Endothelial cell of umbilical vein (primary cell): ENCODE measurements at regions not wholly inside any gene's neighbourhood (a gene's known extent, or its start where the extent isn't known, plus 50 kb on each side); places are given as distances from the start of the nearest gene placed in this dataset.

Experiments used
- BruUV-seq: library from RNA; stranded (reverse); fragments of 400-500 nt; replicated peaks from 2 replicates; lab custom pipeline; 2021; lab: Mats Ljungman, UMichigan
- CTCF ChIA-PET: fragments of 300-600, 350-600 bp; sonication (Branson Sonifier 250); formaldehyde crosslinking; loops from one replicate; lab custom pipeline; 2021; ENCODE audit warnings: antibody characterized with exemption, inconsistent platforms; lab: Charles Lee
- POLR2A ChIA-PET: fragments of 300-600, 350-600 bp; sonication (Branson Sonifier 250); formaldehyde crosslinking; loops from one replicate; lab custom pipeline; 2021; ENCODE audit warnings: antibody characterized with exemption, inconsistent platforms; lab: Charles Lee
- DNase-seq: peaks from one replicate; pipeline ENCODE4 v3.0.0-alpha.2; 2011; ENCODE audit warnings: low read depth, low spot score
- FAIRE-seq: peaks from 2 replicates; lab custom pipeline; 2011; peaks lifted over from hg19 to GRCh38; lab: Jason Lieb, UNC
- H2AFZ ChIP-seq: 2 replicates; pipeline ENCODE4 v1.6.0; 2012; ENCODE audit warnings: low read depth, low read length, control low read depth, inconsistent platforms
- H3K27ac ChIP-seq: 2 replicates; pipeline ENCODE4 v1.5.1; 2011; ENCODE audit warnings: low read depth, mild to moderate bottlenecking, control low read depth, low read length, moderate library complexity; ENCODE audit not compliant: insufficient read depth
- H3K27me3 ChIP-seq, 2 experiments: 2 replicates each; pipeline versions ENCODE4 v1.6.0 to v1.6.1; 2011; ENCODE audit warnings: low read length in 2 of 2, mixed read lengths in 1 of 2; ENCODE audit not compliant: control insufficient read depth in 2 of 2, insufficient read depth in 2 of 2
- H3K36me3 ChIP-seq, 2 experiments: 2 replicates in 1 of 2; 3 replicates in 1 of 2; pipeline ENCODE4 v1.5.1; 2011; ENCODE audit warnings: low read length in 2 of 2, mild to moderate bottlenecking in 1 of 2, moderate library complexity in 1 of 2; ENCODE audit not compliant: control insufficient read depth in 2 of 2, insufficient read depth in 2 of 2; ENCODE audit errors: extremely low read depth in 1 of 2
- H3K4me1 ChIP-seq: 3 replicates; pipeline ENCODE4 v1.5.1; 2011; ENCODE audit warnings: mild to moderate bottlenecking, low read length; ENCODE audit not compliant: control insufficient read depth, insufficient read depth; ENCODE audit errors: extremely low read depth
- H3K4me2 ChIP-seq: 2 replicates; pipeline ENCODE4 v1.6.1; 2011; ENCODE audit warnings: low read length, control low read depth, mixed read lengths; ENCODE audit not compliant: insufficient read depth
- H3K4me3 ChIP-seq, 3 experiments: fragments of 200-600 bp in 1 of 3; sonication (generic), shearing (Covaris generic) in 1 of 3; replicated peaks in 1 of 3; 2 replicates each; pipeline ENCODE4 v1.5.1; 2011 to 2016; ENCODE audit warnings: control low read depth in 3 of 3, low read length in 3 of 3, mild to moderate bottlenecking in 2 of 3, inconsistent platforms in 1 of 3, low read depth in 1 of 3, moderate library complexity in 1 of 3; ENCODE audit not compliant: insufficient read depth in 1 of 3
- H3K79me2 ChIP-seq: 2 replicates; pipeline ENCODE4 v1.6.0; 2012; ENCODE audit warnings: low read length, inconsistent platforms; ENCODE audit not compliant: control insufficient read depth, insufficient read depth
- H3K9ac ChIP-seq: replicated peaks from 2 replicates; pipeline ENCODE3; 2011; ENCODE audit warnings: low read length, control low read depth; ENCODE audit not compliant: insufficient read depth; ENCODE audit errors: extremely low read depth
- H3K9me1 ChIP-seq: replicated peaks from 3 replicates; pipeline ENCODE4 v1.6.0; 2011; ENCODE audit warnings: mild to moderate bottlenecking, low read length; ENCODE audit not compliant: control insufficient read depth, insufficient read depth; ENCODE audit errors: extremely low read depth
- H3K9me3 ChIP-seq: replicated peaks from 2 replicates; pipeline ENCODE4 v1.5.1; 2012; ENCODE audit warnings: low read length, inconsistent platforms; ENCODE audit not compliant: control insufficient read depth, insufficient read depth
- H4K20me1 ChIP-seq: replicated peaks from 2 replicates; pipeline ENCODE3; 2011; ENCODE audit warnings: mild to moderate bottlenecking, low read length; ENCODE audit not compliant: control insufficient read depth, insufficient read depth; ENCODE audit errors: extremely low read depth
- CTCF ChIP-seq, 2 donors: IDR thresholded peaks; 1 replicate in 1 of 2; 2 replicates in 1 of 2; pipeline ENCODE4 v1.5.1; 2011; ENCODE audit warnings: low read length in 2 of 2, mild to moderate bottlenecking in 2 of 2, moderate library complexity in 2 of 2, control low read depth in 1 of 2, inconsistent platforms in 1 of 2, low read depth in 1 of 2; ENCODE audit not compliant: insufficient read depth in 1 of 2; ENCODE audit errors: extremely low read depth in 1 of 2
- EZH2 ChIP-seq: IDR thresholded peaks from 2 replicates; pipeline ENCODE4 v1.6.1; 2012; ENCODE audit warnings: borderline replicate concordance, low read depth, mild to moderate bottlenecking, moderate library complexity, low read length, inconsistent platforms; ENCODE audit not compliant: severe bottlenecking
- FOS ChIP-seq: IDR thresholded peaks from 2 replicates; pipeline ENCODE4 v1.6.1; 2011; ENCODE audit warnings: mild to moderate bottlenecking, low read length, moderate library complexity, borderline replicate concordance; ENCODE audit not compliant: insufficient read depth
- GATA2 ChIP-seq: IDR thresholded peaks from 2 replicates; pipeline ENCODE4 v1.7.0; 2011; ENCODE audit warnings: low read depth, mild to moderate bottlenecking, moderate library complexity, mixed read lengths, low read length; ENCODE audit not compliant: insufficient read length, insufficient read depth
- JUN ChIP-seq: IDR thresholded peaks from 2 replicates; pipeline ENCODE4 v1.6.1; 2011; ENCODE audit warnings: borderline replicate concordance, low read depth; ENCODE audit not compliant: insufficient read length, insufficient read depth
- MAX ChIP-seq: IDR thresholded peaks from 2 replicates; pipeline ENCODE4 v1.6.1; 2011; ENCODE audit not compliant: insufficient read depth, insufficient read length
- MYC ChIP-seq: IDR thresholded peaks from one replicate; pipeline ENCODE4 v1.6.1; 2011; ENCODE audit warnings: mild to moderate bottlenecking, low read depth, low read length
- POLR2A ChIP-seq: IDR thresholded peaks from 2 replicates; pipeline ENCODE4 v1.6.1; 2012; ENCODE audit warnings: low read depth, mild to moderate bottlenecking, control low read depth, low read length
- POLR2AphosphoS5 ChIP-seq: IDR thresholded peaks from 2 replicates; pipeline ENCODE4 v1.6.1; 2012; ENCODE audit warnings: low read depth, mild to moderate bottlenecking, control low read depth, low read length, moderate library complexity; ENCODE audit not compliant: insufficient read depth
- dilution Hi-C: fragments of 300-500 bp; cut with MboI; formaldehyde crosslinking; loops from one replicate; pipeline ENCODE4 v1.15.0; 2019; ENCODE audit warnings: low sequenced_read_pairs; ENCODE audit not compliant: extremely low pct_ligation_motif_present
- intact Hi-C: fragments of 100-400 bp; cut with micrococcal nuclease; formaldehyde crosslinking; loops from one replicate; pipeline ENCODE4 v1.10.0; 2022

DNA sequence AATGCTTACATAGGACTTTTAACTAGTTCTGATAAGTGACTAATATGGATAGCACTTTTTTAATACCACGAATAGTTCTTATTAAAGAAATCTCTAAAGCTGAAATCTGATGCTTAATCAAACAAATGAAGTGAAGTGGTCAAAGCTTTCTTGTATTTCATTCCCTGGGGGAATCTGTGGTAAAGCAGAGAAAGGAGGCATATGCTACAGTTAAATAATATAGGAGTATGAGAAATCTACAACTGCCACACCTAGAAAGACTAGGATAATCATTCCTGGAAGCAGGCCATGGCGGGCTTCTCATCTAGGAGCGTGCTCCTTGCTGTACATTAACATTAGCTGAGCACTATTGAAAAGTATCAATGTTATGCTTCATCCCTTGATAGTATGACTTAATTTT lies 835.7 kb downstream of the OTOL1 start:
- dilution Hi-C loops = no loop called here
- Histone ChIP-seq H3K4me2 (no peak overlapping the region), H3K4me3 (no peak overlapping the region), H3K27ac (no peak overlapping the region), H3K36me3 (no peaks in the 10 kb centered on the region), H2AFZ (no peak overlapping the region), H3K9me1 (no peaks in the 10 kb centered on the region), H3K9ac (no peak overlapping the region), H3K9me3 (peaks cover 2% of the 10 kb centered on the region), H3K27me3 (no peaks in the 10 kb centered on the region), H3K79me2 (no peaks in the 10 kb centered on the region), H3K4me1 (no peaks in the 10 kb centered on the region), H4K20me1 (no peaks in the 10 kb centered on the region)
- BruUV-seq = no TSS peak
- no peak for FAIRE-seq
- POLR2A ChIA-PET = no interaction called here
- intact Hi-C loops = no loop called here
- TF ChIP-seq FOS = no peak
- no peak for TF ChIP-seq EZH2
- no peak for DNase-seq
- CTCF ChIA-PET = no interaction called here

- no TSS peak for BruUV-seq
- Histone ChIP-seq H3K79me2 (no peaks in the 10 kb centered on the region), H3K9ac (no peak overlapping the region), H3K36me3 (no peaks in the 10 kb centered on the region), H3K9me1 (no peaks in the 10 kb centered on the region), H2AFZ (no peak overlapping the region), H3K9me3 (peaks cover 2% of the 10 kb centered on the region), H3K4me3 (no peak overlapping the region), H3K4me2 (no peak overlapping the region), H3K27ac (no peak overlapping the region), H3K4me1 (no peaks in the 10 kb centered on the region), H4K20me1 (no peaks in the 10 kb centered on the region), H3K27me3 (no peaks in the 10 kb centered on the region)
- FAIRE-seq (no peak), DNase-seq (no peak)
- dilution Hi-C loops = no loop called here
- ChIA-PET CTCF (no interaction called here), POLR2A (no interaction called here)
- TF ChIP-seq MAX (no peak), JUN (no peak), CTCF (IDR thresholded peaks at IDR 0.05; ENCODE audit: extremely low read depth in 1 of 2, insufficient read depth in 1 of 2, low read depth in 1 of 2, low read length in 2 of 2) (no peak), POLR2A (no peak), FOS (no peak), EZH2 (no peak), MYC (no peak), GATA2 (no peak), POLR2AphosphoS5 (no peak)
- intact Hi-C loops = no loop called here
Measured at GRCh38 chr3:162334537-162334936, 837.9 kb downstream of the OTOL1 start.
